ENCODE measurements at regions not wholly inside any gene's neighbourhood (a gene's known extent, or its start where the extent isn't known, plus 50 kb on each side); places are given as distances from the start of the nearest gene placed in this dataset.
"Not testable (repeated sequence)": the region's sequence is repeated elsewhere in the genome, so short reads cannot be mapped to it uniquely, and the experiment has no call there.

- DNase-seq = no peak
Observed at GRCh38 chr10:33067481-33067880, 109.5 kb upstream of the ITGB1 start.

GRCh38 chr10:33066558-33067236 lies 108.7 kb upstream of the ITGB1 start:
- DNase-seq = no peak

GRCh38 chr10:33065111-33065510 lies 107.1 kb upstream of the ITGB1 start:
- no peak for DNase-seq

- no peak for DNase-seq
Observed at GRCh38 chr10:33064706-33065105, 106.7 kb upstream of the ITGB1 start.

GRCh38 chr10:33057620-33058019 lies 99.6 kb upstream of the ITGB1 start:
- no peak for DNase-seq

- no peak for DNase-seq
Observed at GRCh38 chr10:33056828-33057596, 99.0 kb upstream of the ITGB1 start.

- DNase-seq = no peak
Observed at GRCh38 chr10:33055625-33056024, 97.6 kb upstream of the ITGB1 start.

- DNase-seq = no peak
Observed at GRCh38 chr10:33052915-33053810, 95.1 kb upstream of the ITGB1 start.

GRCh38 chr10:33052263-33052875 lies 94.3 kb upstream of the ITGB1 start:
- DNase-seq = no peak

GRCh38 chr10:33049963-33050920 lies 92.2 kb upstream of the ITGB1 start:
- DNase-seq = not testable (repeated sequence)

- no peak for DNase-seq
Observed at GRCh38 chr10:33048223-33048622, 90.2 kb upstream of the ITGB1 start.

GRCh38 chr10:33047655-33048054 lies 89.6 kb upstream of the ITGB1 start:
- no peak for DNase-seq

- DNase-seq = no peak
Observed at GRCh38 chr10:33046792-33047191, 88.8 kb upstream of the ITGB1 start.

GRCh38 chr10:33045421-33045820 lies 87.4 kb upstream of the ITGB1 start:
- no peak for DNase-seq

GRCh38 chr10:33042565-33042964 lies 84.5 kb upstream of the ITGB1 start:
- no peak for DNase-seq

- no peak for DNase-seq
Observed at GRCh38 chr10:33041783-33042437, 83.9 kb upstream of the ITGB1 start.

- no peak for DNase-seq
Observed at GRCh38 chr10:33040436-33040835, 82.4 kb upstream of the ITGB1 start.

- DNase-seq = no peak
Observed at GRCh38 chr10:33039181-33039580, 81.2 kb upstream of the ITGB1 start.

- no peak for DNase-seq
Observed at GRCh38 chr10:33038672-33039071, 80.6 kb upstream of the ITGB1 start.

GRCh38 chr10:33037726-33038125 lies 79.7 kb upstream of the ITGB1 start:
- no peak for DNase-seq

- DNase-seq = no peak
Observed at GRCh38 chr10:33036670-33037069, 78.6 kb upstream of the ITGB1 start.
